ENCODE measurements at regions not wholly inside any gene's neighbourhood (a gene's known extent, or its start where the extent isn't known, plus 50 kb on each side); places are given as distances from the start of the nearest gene placed in this dataset.
"Not testable (repeated sequence)": the region's sequence is repeated elsewhere in the genome, so short reads cannot be mapped to it uniquely, and the experiment has no call there.

GRCh38 chr2:53188851-53189510 lies 578.6 kb upstream of the CHAC2 start:
- no peak for DNase-seq

- DNase-seq, result no peak
Measured at GRCh38 chr2:53183581-53183980, 584.0 kb upstream of the CHAC2 start.

- no peak for DNase-seq
Measured at GRCh38 chr2:53182601-53183000, 585.0 kb upstream of the CHAC2 start.

- DNase-seq, result no peak
Measured at GRCh38 chr2:53181759-53182158, 585.8 kb upstream of the CHAC2 start.

GRCh38 chr2:53177327-53177726 lies 590.3 kb upstream of the CHAC2 start:
- no peak for DNase-seq

GRCh38 chr2:53174539-53174938 lies 593.1 kb upstream of the CHAC2 start:
- DNase-seq, result no peak

- DNase-seq, result no peak
Measured at GRCh38 chr2:53173698-53174455, 593.7 kb upstream of the CHAC2 start.

GRCh38 chr2:53173091-53173490 lies 594.5 kb upstream of the CHAC2 start:
- DNase-seq, result no peak

GRCh38 chr2:53170466-53170865 lies 597.1 kb upstream of the CHAC2 start:
- no peak for DNase-seq

GRCh38 chr2:53167227-53167626 lies 600.4 kb upstream of the CHAC2 start:
- no peak for DNase-seq

- no peak for DNase-seq
Measured at GRCh38 chr2:53150146-53150545, 617.5 kb upstream of the CHAC2 start.

GRCh38 chr2:53148221-53148620 lies 619.4 kb upstream of the CHAC2 start:
- DNase-seq, result no peak

- no peak for DNase-seq
Measured at GRCh38 chr2:53131416-53131815, 636.2 kb upstream of the CHAC2 start.

- DNase-seq, result no peak
Measured at GRCh38 chr2:53130441-53130943, 637.1 kb upstream of the CHAC2 start.

- no peak for DNase-seq
Measured at GRCh38 chr2:53129851-53130250, 637.8 kb upstream of the CHAC2 start.

GRCh38 chr2:53127061-53127650 lies 640.4 kb upstream of the CHAC2 start:
- DNase-seq, result no peak

- no peak for DNase-seq
Measured at GRCh38 chr2:53114991-53115390, 652.6 kb upstream of the CHAC2 start.

GRCh38 chr2:53114582-53114981 lies 653.0 kb upstream of the CHAC2 start:
- no peak for DNase-seq

GRCh38 chr2:53112408-53112807 lies 655.2 kb upstream of the CHAC2 start:
- not testable (repeated sequence) for DNase-seq

- no peak for DNase-seq
Measured at GRCh38 chr2:53111406-53111805, 656.2 kb upstream of the CHAC2 start.

GRCh38 chr2:53111004-53111403 lies 656.6 kb upstream of the CHAC2 start:
- DNase-seq, result no peak

GRCh38 chr2:53108246-53108645 lies 659.4 kb upstream of the CHAC2 start:
- DNase-seq, result no peak

- DNase-seq, result no peak
Measured at GRCh38 chr2:53104263-53104662, 663.3 kb upstream of the CHAC2 start.

- DNase-seq, result no peak
Measured at GRCh38 chr2:53103679-53104078, 663.9 kb upstream of the CHAC2 start.

Data from suppressor macrophage treated with lipopolysaccharide for 4 hours (primary cell).